HG03060 (cell line): ENCODE measurements at regions not wholly inside any gene's neighbourhood (a gene's known extent, or its start where the extent isn't known, plus 50 kb on each side); places are given as distances from the start of the nearest gene placed in this dataset.
A peak's percentile ranks its signal among the peaks of the same experiment; 100 is the strongest.

Experiments used
- ATAC-seq: cut with Tn5 transposase; IDR thresholded peaks from one replicate; pipeline ENCODE4 v1.9.1; 2021; ENCODE audit warnings: low read depth, moderate number of reproducible peaks; ENCODE audit not compliant: unreplicated experiment

GRCh38 chr1:104906141-104906540, 1156.4 kb downstream of the AMY1C start:
- no peak for ATAC-seq

GRCh38 chr1:104919188-104919587, 1169.5 kb downstream of the AMY1C start:
- no peak for ATAC-seq

DNA sequence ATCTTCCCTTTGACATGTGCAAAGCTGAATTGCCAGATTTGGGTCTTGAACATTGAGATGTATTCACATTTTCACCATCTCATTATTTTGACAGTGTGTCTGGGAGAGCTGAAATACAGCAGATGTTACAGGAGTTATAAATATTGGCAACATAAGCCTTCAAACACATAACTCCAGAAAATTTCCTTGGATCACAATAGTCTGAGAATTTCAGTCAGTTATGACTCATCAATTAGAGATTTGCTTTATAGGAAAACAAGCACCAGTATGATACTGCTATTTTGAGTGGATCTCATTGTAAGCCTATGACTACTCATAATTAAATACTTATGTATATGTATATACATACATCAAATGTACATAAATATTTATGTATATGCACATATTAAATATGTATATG, 1171.8 kb downstream of the AMY1C start:
- no peak for ATAC-seq

DNA sequence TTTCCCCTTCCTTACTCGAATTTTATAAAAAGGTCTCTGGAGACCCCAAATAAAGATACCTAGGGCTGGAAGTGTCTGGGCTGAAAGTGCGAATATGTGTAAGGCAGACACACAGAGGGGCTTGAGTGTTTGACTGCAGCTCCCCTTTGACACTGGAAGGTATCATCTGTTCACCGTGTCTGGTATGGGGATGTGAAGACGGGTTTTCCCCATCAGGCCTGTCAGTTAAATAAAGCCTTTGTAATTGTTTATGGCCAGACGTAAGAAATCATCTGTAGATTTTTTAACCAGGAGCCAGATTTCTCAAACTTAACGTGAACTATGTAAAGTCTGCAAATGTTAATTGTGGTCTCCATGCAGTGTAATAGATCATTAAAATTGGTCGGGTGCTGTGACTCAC, 1173.4 kb downstream of the AMY1C start:
- no peak for ATAC-seq

GRCh38 chr1:104929280-104929679, 1179.6 kb downstream of the AMY1C start:
- no peak for ATAC-seq

DNA sequence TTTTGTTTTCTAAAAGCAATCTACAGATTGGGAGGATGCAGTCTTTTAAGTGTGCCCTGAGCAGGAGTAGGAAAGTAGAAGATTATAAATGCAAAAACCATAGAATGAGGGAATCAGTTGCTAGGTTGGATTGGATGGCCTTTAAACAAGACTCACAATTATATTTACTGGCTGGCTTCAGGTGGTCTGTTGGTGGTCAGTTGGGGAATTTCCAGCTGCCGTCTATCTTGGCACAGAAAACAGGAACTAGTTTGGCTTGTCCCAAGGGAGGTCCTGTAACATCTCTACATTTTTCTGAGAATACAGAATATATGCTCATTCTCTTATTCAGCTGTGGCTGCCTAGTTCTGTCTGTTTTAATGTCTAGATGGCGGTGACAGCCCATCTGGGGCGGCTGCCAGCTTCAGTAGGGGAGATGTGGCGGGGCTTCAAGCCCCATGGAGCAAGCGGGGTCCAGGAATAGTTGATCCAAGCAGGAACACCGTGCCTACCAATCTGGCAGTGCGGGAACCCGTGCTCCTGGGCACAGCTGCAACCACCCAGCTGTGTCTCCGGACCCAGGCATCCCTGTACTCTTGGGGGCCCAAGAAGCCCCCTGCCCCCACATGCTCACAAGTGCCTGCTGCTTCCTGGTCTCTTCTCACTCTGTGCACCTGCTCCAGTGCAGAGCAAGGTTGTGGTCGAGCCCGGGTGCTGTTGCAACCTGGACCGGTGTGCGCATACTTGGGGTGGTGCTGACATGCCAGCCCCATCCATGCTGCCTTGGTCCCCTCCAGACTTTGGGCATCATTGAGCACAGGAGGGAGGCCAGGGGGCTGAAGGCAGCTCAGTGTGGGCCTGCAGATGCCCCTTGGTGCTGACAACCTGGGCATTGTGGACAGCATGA, 1182.6 kb downstream of the AMY1C start:
- peak; percentile 35 for ATAC-seq

- ATAC-seq: peak; percentile 16
Observed at GRCh38 chr1:104932949-104933679, 1183.4 kb downstream of the AMY1C start.

- no peak for ATAC-seq
Observed at GRCh38 chr1:104933846-104934245, 1184.1 kb downstream of the AMY1C start.

- ATAC-seq: no peak
Observed at GRCh38 chr1:104945406-104945805, 1195.7 kb downstream of the AMY1C start.

GRCh38 chr1:104946558-104947210, 1197.0 kb downstream of the AMY1C start:
- ATAC-seq: no peak

DNA sequence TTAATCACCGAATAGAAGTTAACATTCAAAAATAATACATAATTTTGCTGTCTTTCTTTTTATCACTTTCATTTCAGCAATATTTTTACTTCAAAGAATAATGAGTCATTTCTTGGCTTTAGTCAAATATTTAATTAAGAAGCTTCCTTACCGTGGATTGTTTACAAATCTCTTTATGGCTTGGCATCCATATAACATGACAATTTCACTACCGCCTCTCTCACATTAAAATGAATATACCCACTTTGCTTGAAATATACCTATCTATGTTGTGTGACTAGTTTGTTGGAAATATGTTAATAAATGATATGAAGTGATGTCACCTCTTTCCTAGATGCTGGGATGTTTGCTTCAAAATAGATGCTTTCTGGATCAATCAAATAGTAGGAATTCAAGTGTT, 1203.9 kb downstream of the AMY1C start:
- no peak for ATAC-seq

- ATAC-seq: no peak
Observed at GRCh38 chr1:104973516-104973915, 1223.8 kb downstream of the AMY1C start.

DNA sequence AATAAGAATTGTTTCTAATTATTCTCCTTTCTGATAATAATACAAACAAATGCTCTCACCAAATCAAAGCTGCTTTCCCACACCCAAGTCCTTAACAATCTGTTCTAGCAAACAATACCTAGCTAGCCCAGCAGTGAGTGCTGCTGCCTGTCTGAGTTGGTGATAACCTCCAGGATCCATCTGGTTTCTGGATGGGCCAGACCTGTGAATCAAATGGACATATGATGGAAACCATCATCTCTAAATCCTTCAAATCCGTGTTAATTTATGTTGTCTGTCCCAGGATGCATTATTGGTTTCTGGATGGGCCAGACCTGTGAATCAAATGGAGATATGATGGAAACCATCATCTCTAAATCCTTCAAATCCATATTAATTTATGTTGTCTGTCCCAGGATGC, 1230.0 kb downstream of the AMY1C start:
- no peak for ATAC-seq

DNA sequence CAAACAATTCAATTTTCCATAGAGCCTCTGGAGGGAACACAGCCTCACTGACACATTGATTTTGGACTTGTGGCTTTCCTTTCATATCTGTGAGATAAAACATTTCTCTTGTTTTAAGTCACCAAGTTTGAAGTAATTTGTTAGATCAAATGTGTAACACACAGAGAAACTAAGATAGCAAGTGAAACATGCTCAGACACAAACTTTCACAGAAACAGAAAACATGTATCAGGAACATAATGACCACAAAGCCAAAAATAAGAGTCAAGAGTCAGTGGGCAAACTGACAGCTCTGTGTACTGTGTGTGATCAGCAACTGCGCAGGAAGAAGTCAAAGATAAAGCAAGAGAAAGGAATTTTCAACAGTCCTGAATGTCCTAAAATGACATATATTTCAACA, 1237.5 kb downstream of the AMY1C start:
- ATAC-seq: peak; percentile 97

DNA sequence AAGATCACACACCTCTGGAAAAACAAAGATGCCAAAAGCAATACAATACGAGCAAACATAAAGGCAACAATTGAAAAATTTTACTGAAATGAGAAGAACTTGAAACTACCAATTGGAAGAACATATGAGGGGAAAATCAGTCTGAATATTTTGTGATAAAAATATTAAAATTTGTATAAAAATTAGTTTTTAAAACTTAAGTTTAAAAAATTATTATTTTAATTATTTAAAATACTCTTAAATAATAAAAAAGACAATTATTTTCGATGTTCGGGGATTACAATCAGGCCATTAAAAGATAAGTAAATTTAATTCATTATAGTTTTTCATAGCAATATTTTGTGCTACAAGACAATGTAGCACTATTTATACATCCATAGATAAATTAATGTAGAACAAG, 1239.3 kb downstream of the AMY1C start:
- no peak for ATAC-seq

DNA sequence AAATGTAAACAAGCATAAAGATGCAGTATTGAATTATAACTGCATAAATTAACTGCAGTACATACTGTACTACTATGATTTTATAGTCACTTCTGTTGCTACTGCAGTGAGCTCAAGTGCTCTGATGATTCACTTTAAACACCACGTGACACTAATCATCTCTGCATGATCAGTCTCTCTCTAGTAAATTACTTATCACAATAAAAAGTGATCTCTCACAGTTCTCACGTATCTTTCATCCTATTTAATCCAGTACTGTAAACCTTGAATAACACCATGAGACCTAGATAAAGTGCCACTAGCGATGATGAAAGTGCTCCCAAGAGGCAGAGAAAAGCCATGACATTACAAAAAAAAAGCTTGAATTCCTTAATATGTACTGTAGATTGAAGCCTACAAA, 1242.0 kb downstream of the AMY1C start:
- no peak for ATAC-seq

GRCh38 chr1:105000793-105001192, 1251.1 kb downstream of the AMY1C start:
- ATAC-seq: no peak

- ATAC-seq: no peak
Observed at GRCh38 chr1:105004515-105004914, 1254.8 kb downstream of the AMY1C start.

- ATAC-seq: no peak
Observed at GRCh38 chr1:105005594-105006195, 1256.0 kb downstream of the AMY1C start.

DNA sequence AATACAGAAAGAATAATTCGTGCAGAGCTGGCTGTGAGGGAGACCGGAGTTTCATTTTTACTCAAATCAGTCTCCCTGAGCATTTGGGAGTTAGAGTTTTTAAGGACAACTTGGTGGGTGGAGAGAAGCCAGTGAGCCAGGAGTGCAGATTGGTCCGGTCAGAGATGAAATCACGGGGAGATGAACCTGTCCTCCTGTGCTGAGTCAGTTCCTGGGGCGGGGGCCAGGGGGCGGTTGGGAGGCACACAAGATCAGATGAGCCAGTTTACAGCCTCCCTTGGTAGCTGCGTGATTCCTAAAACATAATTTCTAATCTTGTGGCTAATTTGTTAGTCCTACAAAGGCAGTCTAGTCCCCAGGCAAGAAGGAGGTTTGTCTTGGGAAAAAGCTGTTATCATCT, 1267.9 kb downstream of the AMY1C start:
- ATAC-seq: no peak

DNA sequence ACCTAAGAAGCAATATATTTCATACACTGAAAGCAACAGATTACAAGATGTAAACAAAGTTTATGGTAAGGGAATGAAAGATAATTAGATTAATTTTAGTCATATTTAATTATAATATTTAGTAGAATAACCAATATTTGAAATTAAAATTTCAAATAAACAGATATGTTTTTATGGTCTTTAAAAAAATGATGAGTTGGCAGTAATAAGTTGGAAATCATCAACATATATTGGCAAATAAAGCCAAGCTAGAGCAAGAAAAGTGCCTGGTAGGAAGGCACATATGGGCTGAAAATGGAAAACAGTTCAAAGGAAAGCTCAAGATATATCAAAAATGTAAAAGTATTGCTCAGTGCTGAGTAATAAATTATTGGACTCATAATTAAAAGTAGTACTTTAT, 1274.0 kb downstream of the AMY1C start:
- no peak for ATAC-seq
